ENCODE measurements at regions not wholly inside any gene's neighbourhood (a gene's known extent, or its start where the extent isn't known, plus 50 kb on each side); places are given as distances from the start of the nearest gene placed in this dataset.
"Not testable (repeated sequence)": the region's sequence is repeated elsewhere in the genome, so short reads cannot be mapped to it uniquely, and the experiment has no call there.

GRCh38 chr2:111355022-111355817 is 234.5 kb downstream of the BCL2L11 start:
- H3K4me3 ChIP-seq (ENCODE audit: insufficient read length, low read depth); H3K9me3 ChIP-seq (ENCODE audit: insufficient read depth, low read length); H3K36me3 ChIP-seq (ENCODE audit: insufficient read depth, insufficient read length, low read length); H3K27me3 ChIP-seq (ENCODE audit: insufficient read depth, insufficient read length); DNase-seq (ENCODE audit: low read depth, low spot score); H3K9ac ChIP-seq (ENCODE audit: insufficient read length, low read depth); H3K4me1 ChIP-seq (ENCODE audit: insufficient read depth, insufficient read length): not testable (repeated sequence)

- not testable (repeated sequence) for H3K27me3 ChIP-seq (ENCODE audit: insufficient read depth, insufficient read length); H3K9ac ChIP-seq (ENCODE audit: insufficient read length, low read depth); H3K9me3 ChIP-seq (ENCODE audit: insufficient read depth, low read length); H3K36me3 ChIP-seq (ENCODE audit: insufficient read depth, insufficient read length, low read length); DNase-seq (ENCODE audit: low read depth, low spot score); H3K4me3 ChIP-seq (ENCODE audit: insufficient read length, low read depth); H3K4me1 ChIP-seq (ENCODE audit: insufficient read depth, insufficient read length)
Measured at GRCh38 chr2:111355823-111356511, 235.3 kb downstream of the BCL2L11 start.

- H3K36me3 ChIP-seq (ENCODE audit: insufficient read depth, insufficient read length, low read length); DNase-seq (ENCODE audit: low read depth, low spot score); H3K4me1 ChIP-seq (ENCODE audit: insufficient read depth, insufficient read length); H3K9ac ChIP-seq (ENCODE audit: insufficient read length, low read depth); H3K9me3 ChIP-seq (ENCODE audit: insufficient read depth, low read length); H3K4me3 ChIP-seq (ENCODE audit: insufficient read length, low read depth); H3K27me3 ChIP-seq (ENCODE audit: insufficient read depth, insufficient read length): not testable (repeated sequence)
Measured at GRCh38 chr2:111356512-111357031, 235.9 kb downstream of the BCL2L11 start.

GRCh38 chr2:111365986-111366640 is 245.4 kb downstream of the BCL2L11 start:
- H3K9ac ChIP-seq (ENCODE audit: insufficient read length, low read depth); H3K4me3 ChIP-seq (ENCODE audit: insufficient read length, low read depth); H3K36me3 ChIP-seq (ENCODE audit: insufficient read depth, insufficient read length, low read length); H3K4me1 ChIP-seq (ENCODE audit: insufficient read depth, insufficient read length); H3K9me3 ChIP-seq (ENCODE audit: insufficient read depth, low read length); DNase-seq (ENCODE audit: low read depth, low spot score); H3K27me3 ChIP-seq (ENCODE audit: insufficient read depth, insufficient read length): not testable (repeated sequence)

- not testable (repeated sequence) for H3K9me3 ChIP-seq (ENCODE audit: insufficient read depth, low read length); H3K36me3 ChIP-seq (ENCODE audit: insufficient read depth, insufficient read length, low read length); H3K27me3 ChIP-seq (ENCODE audit: insufficient read depth, insufficient read length); DNase-seq (ENCODE audit: low read depth, low spot score); H3K4me1 ChIP-seq (ENCODE audit: insufficient read depth, insufficient read length); H3K4me3 ChIP-seq (ENCODE audit: insufficient read length, low read depth); H3K9ac ChIP-seq (ENCODE audit: insufficient read length, low read depth)
Measured at GRCh38 chr2:111366641-111367029, 245.9 kb downstream of the BCL2L11 start.

- H3K36me3 ChIP-seq (ENCODE audit: insufficient read depth, insufficient read length, low read length); DNase-seq (ENCODE audit: low read depth, low spot score); H3K27me3 ChIP-seq (ENCODE audit: insufficient read depth, insufficient read length); H3K4me1 ChIP-seq (ENCODE audit: insufficient read depth, insufficient read length); H3K9me3 ChIP-seq (ENCODE audit: insufficient read depth, low read length); H3K4me3 ChIP-seq (ENCODE audit: insufficient read length, low read depth); H3K9ac ChIP-seq (ENCODE audit: insufficient read length, low read depth): not testable (repeated sequence)
Measured at GRCh38 chr2:111367080-111367479, 246.4 kb downstream of the BCL2L11 start.

DNA sequence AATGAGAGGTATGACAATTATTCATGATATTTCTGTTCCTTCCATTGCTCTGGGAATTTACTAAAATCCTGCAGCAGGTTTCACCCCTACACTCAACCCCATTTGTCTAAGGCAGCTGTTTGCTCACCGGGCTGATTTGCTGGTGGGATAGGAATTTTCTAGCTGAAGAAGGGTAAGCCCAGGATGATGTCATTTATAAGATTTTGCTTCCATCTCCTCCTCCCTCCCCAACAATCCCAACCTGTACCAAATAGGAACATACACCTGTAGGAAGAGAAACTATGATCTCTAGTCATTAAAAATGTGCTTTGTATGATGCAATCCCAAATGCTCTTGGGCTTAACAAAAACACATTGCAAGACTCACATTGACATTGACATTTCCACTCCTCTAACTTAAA is 247.2 kb downstream of the BCL2L11 start:
- not testable (repeated sequence) for DNase-seq (ENCODE audit: low read depth, low spot score); H3K4me3 ChIP-seq (ENCODE audit: insufficient read length, low read depth); H3K9me3 ChIP-seq (ENCODE audit: insufficient read depth, low read length); H3K36me3 ChIP-seq (ENCODE audit: insufficient read depth, insufficient read length, low read length); H3K27me3 ChIP-seq (ENCODE audit: insufficient read depth, insufficient read length); H3K9ac ChIP-seq (ENCODE audit: insufficient read length, low read depth); H3K4me1 ChIP-seq (ENCODE audit: insufficient read depth, insufficient read length)

- not testable (repeated sequence) for H3K9me3 ChIP-seq (ENCODE audit: insufficient read depth, low read length); H3K4me3 ChIP-seq (ENCODE audit: insufficient read length, low read depth); H3K36me3 ChIP-seq (ENCODE audit: insufficient read depth, insufficient read length, low read length); DNase-seq (ENCODE audit: low read depth, low spot score); H3K4me1 ChIP-seq (ENCODE audit: insufficient read depth, insufficient read length); H3K9ac ChIP-seq (ENCODE audit: insufficient read length, low read depth); H3K27me3 ChIP-seq (ENCODE audit: insufficient read depth, insufficient read length)
Measured at GRCh38 chr2:111368288-111368687, 247.6 kb downstream of the BCL2L11 start.

DNA sequence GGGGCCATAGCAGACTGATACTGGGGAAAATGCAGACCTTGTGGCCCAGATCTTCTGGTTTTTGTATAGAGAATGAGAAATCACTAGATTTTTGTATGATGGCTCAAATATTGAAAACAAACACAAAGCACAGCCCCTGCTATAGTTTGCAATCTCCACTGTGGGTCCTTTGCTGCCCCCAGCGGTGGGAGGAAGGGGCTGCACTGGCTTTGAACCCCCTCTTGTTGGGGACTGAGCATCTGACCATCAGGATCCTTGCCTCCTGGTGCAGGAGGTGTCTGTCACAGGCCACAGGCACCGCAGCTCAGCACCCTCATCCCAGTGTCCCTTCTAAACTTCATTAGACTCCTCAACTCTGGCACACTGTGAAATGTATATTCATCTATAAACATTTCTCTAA is 252.3 kb downstream of the BCL2L11 start:
- not testable (repeated sequence) for H3K27me3 ChIP-seq (ENCODE audit: insufficient read depth, insufficient read length); DNase-seq (ENCODE audit: low read depth, low spot score); H3K4me1 ChIP-seq (ENCODE audit: insufficient read depth, insufficient read length); H3K4me3 ChIP-seq (ENCODE audit: insufficient read length, low read depth); H3K9me3 ChIP-seq (ENCODE audit: insufficient read depth, low read length); H3K9ac ChIP-seq (ENCODE audit: insufficient read length, low read depth); H3K36me3 ChIP-seq (ENCODE audit: insufficient read depth, insufficient read length, low read length)

DNA sequence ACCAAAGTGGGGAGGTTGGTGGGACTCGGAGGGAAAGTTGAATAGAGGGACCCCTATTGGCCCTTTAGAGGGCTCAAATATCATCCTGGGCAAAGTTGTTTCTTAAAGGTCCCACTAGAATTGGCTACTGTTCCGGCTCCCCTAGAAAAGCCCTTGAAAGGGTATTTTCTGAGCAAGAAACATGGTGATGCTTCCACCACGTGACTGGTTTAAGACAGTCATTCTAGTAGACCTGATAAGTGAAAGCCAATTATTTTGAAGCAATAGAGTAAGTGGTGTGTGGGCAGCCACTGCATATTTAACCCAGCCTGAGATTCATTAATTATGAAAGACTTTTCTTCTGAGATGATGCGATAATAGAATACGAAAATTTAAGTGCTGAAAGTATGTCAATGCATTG is 253.3 kb downstream of the BCL2L11 start:
- not testable (repeated sequence) for H3K27me3 ChIP-seq (ENCODE audit: insufficient read depth, insufficient read length); H3K9me3 ChIP-seq (ENCODE audit: insufficient read depth, low read length); H3K4me1 ChIP-seq (ENCODE audit: insufficient read depth, insufficient read length); DNase-seq (ENCODE audit: low read depth, low spot score); H3K4me3 ChIP-seq (ENCODE audit: insufficient read length, low read depth); H3K9ac ChIP-seq (ENCODE audit: insufficient read length, low read depth); H3K36me3 ChIP-seq (ENCODE audit: insufficient read depth, insufficient read length, low read length)

GRCh38 chr2:111374734-111375133 is 254.0 kb downstream of the BCL2L11 start:
- not testable (repeated sequence) for H3K4me1 ChIP-seq (ENCODE audit: insufficient read depth, insufficient read length); H3K9me3 ChIP-seq (ENCODE audit: insufficient read depth, low read length); DNase-seq (ENCODE audit: low read depth, low spot score); H3K27me3 ChIP-seq (ENCODE audit: insufficient read depth, insufficient read length); H3K9ac ChIP-seq (ENCODE audit: insufficient read length, low read depth); H3K4me3 ChIP-seq (ENCODE audit: insufficient read length, low read depth); H3K36me3 ChIP-seq (ENCODE audit: insufficient read depth, insufficient read length, low read length)

Measured in NT2/D1 (cell line).